Stomach (tissue), 4 donors: ENCODE measurements at regions not wholly inside any gene's neighbourhood (a gene's known extent, or its start where the extent isn't known, plus 50 kb on each side); places are given as distances from the start of the nearest gene placed in this dataset.

Experiments
- EP300 ChIP-seq: sonication (generic); formaldehyde crosslinking; IDR thresholded peaks from one replicate; pipeline ENCODE4 v1.6.1; 2017; ENCODE audit warnings: antibody characterized with exemption
- POLR2A ChIP-seq, 4 donors: fragments of 450-650 bp; IDR thresholded peaks; one replicate each; pipeline ENCODE4 v1.6.1; 2016; ENCODE audit warnings: antibody characterized with exemption in 4 of 4, control low read depth in 2 of 4, mild to moderate bottlenecking in 1 of 4, moderate library complexity in 1 of 4
- POLR2AphosphoS5 ChIP-seq, 3 donors: sonication (generic); formaldehyde crosslinking; IDR thresholded peaks; one replicate each; pipeline ENCODE4 v1.6.1; 2016; ENCODE audit warnings: antibody characterized with exemption in 3 of 3
- TF ChIP-seq, protein P1 (sequence below), 7 experiments: fragments of 450-650 bp in 4 of 7; fragments of 200-600 bp in 3 of 7; sonication (generic) in 3 of 7; IDR thresholded peaks; one replicate each; pipeline ENCODE4 v1.5.1; 2016 to 2019; ENCODE audit warnings: antibody characterized with exemption in 7 of 7, control low read depth in 2 of 7, mild to moderate bottlenecking in 1 of 7

GRCh38 chr18:39489431-39489830 lies 1923.8 kb upstream of the CELF4 start:
- TF ChIP-seq, protein P1, sequence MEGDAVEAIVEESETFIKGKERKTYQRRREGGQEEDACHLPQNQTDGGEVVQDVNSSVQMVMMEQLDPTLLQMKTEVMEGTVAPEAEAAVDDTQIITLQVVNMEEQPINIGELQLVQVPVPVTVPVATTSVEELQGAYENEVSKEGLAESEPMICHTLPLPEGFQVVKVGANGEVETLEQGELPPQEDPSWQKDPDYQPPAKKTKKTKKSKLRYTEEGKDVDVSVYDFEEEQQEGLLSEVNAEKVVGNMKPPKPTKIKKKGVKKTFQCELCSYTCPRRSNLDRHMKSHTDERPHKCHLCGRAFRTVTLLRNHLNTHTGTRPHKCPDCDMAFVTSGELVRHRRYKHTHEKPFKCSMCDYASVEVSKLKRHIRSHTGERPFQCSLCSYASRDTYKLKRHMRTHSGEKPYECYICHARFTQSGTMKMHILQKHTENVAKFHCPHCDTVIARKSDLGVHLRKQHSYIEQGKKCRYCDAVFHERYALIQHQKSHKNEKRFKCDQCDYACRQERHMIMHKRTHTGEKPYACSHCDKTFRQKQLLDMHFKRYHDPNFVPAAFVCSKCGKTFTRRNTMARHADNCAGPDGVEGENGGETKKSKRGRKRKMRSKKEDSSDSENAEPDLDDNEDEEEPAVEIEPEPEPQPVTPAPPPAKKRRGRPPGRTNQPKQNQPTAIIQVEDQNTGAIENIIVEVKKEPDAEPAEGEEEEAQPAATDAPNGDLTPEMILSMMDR (IDR thresholded peaks at IDR 0.05): no peak
- no peak for TF ChIP-seq EP300
- TF ChIP-seq POLR2A (IDR thresholded peaks at IDR 0.05): no peak
- TF ChIP-seq POLR2AphosphoS5 (IDR thresholded peaks at IDR 0.05): no peak
